GM12874 (cell line): ENCODE measurements at regions not wholly inside any gene's neighbourhood (a gene's known extent, or its start where the extent isn't known, plus 50 kb on each side); places are given as distances from the start of the nearest gene placed in this dataset.

Experiments
- TF ChIP-seq, protein P1 (sequence below): IDR thresholded peaks from 2 replicates; pipeline ENCODE4 v1.5.1; 2011; ENCODE audit warnings: low read depth, mild to moderate bottlenecking, control low read depth, low read length, moderate library complexity; ENCODE audit not compliant: insufficient read depth

DNA sequence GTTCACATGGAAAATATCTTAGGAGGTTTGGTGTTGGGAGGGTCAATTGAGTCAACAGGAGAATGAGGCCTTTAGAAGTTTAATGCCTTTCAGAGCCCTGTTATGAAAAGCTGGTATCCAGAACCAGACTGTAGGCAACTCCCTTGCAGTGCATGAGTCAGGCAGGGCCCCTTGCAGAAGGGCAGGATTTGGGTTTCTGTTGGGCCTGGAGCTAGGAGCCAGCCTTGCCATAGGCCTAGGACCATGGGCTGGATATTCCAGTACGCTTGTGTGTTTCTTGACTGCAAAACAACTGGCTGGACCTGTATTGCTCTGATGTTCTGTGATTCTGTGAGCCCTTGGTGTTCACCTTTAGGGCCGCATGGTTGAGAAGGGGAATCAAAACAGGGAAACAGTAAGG, 121.8 kb upstream of the ADRA1D start:
- TF ChIP-seq, protein P1, sequence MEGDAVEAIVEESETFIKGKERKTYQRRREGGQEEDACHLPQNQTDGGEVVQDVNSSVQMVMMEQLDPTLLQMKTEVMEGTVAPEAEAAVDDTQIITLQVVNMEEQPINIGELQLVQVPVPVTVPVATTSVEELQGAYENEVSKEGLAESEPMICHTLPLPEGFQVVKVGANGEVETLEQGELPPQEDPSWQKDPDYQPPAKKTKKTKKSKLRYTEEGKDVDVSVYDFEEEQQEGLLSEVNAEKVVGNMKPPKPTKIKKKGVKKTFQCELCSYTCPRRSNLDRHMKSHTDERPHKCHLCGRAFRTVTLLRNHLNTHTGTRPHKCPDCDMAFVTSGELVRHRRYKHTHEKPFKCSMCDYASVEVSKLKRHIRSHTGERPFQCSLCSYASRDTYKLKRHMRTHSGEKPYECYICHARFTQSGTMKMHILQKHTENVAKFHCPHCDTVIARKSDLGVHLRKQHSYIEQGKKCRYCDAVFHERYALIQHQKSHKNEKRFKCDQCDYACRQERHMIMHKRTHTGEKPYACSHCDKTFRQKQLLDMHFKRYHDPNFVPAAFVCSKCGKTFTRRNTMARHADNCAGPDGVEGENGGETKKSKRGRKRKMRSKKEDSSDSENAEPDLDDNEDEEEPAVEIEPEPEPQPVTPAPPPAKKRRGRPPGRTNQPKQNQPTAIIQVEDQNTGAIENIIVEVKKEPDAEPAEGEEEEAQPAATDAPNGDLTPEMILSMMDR: no peak

DNA sequence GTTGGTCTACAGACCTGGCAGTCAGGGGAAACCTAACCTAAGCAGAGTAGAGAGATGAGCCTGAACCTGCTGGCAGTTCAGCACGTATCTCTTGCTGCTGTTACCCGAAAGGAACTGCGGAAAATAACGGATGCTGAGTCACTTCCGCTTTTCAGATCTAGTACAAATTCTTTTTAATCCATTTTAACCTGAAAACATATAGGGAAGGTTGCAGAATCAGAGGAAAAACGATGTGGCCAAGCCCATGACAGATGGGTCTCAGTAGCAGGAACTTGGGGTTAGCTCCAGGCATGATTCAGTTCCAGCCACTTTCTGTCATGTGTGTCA, 120.7 kb upstream of the ADRA1D start:
- TF ChIP-seq, protein P1: no peak

DNA sequence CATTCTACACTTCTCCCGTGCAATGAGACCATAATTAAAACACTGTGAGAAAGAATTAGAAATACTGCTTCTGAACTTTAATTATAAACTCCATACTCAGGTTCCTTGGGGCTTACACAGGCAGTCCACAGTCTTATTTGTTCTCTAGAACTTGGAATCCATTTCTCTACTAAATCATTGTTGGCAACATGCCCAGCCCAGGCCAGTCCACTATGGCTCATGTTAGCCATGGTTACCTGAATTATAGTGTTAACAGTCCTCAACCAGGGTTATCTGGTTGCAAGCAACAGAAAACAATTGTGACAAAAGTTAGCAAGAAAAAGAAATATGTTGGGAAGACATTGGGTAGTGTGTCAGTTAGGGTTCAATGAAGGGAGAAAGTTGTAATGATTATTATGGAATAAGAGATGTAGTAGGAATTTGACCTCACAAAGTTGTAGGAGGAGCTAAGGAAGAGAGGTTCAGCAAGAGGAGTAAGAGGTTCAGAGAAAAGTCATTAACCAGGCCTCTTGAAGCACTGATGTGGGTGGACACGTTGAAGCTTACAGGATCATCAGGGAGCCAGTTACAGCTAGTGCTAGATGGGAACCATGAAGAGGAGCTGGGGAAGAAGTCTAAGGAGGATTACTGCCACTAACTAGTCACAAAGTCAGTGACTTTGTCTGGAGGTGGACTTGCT, 120.2 kb upstream of the ADRA1D start:
- TF ChIP-seq, protein P1: no peak

DNA sequence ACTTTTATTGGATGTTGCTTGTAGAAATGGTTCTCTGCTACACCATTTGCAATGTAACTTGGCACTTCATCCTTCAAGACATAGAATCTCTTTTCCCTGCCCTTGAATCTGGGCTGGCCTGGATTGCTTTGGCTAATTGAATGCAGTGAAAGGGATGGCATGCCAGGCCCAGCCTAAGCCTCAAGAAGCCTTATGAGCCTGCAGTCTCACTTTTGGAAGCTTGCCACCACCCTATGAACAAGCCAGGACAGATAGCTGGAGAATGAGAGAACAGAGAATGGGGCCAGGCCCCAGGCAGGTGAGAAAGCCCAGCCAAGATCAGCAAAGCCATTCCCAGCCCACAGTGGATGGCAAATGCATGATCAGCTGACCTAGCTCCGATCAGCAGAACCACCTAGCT, 117.0 kb upstream of the ADRA1D start:
- TF ChIP-seq, protein P1: no peak

DNA sequence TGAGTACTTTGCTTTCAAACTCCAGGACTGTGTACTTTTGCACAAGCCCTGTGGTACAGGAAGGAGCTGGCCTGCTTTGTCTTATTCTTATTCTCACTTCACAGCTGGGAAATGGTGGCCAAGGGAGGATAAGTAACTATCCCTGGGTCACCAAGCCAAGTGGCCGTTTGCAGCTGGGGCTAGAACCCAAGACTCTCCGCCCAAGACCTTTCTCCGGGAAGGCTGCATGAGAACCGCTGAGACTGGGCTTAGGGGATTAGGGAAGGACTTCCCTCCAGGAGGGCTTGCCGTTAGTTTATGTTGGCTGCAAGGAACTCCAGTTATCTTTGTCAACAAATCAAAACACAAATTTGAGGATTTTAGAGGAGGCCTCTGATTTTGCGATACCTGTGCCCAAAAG, 109.5 kb upstream of the ADRA1D start:
- TF ChIP-seq, protein P1: no peak

DNA sequence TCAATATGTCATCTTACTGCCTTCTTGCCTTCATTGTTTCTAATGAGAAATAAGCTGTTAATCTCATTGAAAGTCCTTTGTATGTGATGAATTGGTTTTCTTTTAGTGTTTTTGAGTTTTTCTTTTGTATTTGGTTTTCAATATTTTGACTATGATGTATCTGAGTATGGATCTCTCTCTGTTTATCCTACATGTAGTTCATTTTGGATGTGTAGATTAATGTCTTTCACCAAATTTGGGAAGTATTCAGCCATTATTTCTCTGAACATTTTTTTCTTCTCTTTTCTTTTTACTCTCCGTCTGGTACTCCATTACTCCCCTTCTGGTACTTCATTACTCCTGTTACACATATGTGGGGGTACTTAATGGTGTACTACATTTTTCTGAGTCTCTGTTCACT, 103.3 kb upstream of the ADRA1D start:
- TF ChIP-seq, protein P1: no peak

DNA sequence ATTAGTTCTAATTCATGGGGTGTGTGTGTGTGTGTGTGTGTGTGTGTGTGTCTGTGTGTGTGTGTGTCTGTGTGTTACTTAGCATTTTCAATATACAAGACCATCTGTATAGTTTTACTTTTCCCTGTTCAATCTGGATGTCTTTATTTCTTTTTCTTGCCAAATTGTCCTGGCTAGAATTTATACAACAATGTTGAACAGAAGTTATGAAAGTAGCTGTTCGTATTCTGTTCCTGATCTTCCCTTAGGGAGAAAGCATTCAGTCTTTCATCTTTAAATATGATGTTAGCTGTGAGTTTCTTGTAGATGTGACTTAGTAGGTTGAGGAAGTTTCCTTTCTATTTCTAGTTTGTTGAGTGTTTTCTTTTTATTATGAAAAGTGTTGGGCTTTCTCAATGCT, 101.0 kb upstream of the ADRA1D start:
- TF ChIP-seq, protein P1: no peak
